ENCODE measurements at regions not wholly inside any gene's neighbourhood (a gene's known extent, or its start where the extent isn't known, plus 50 kb on each side); places are given as distances from the start of the nearest gene placed in this dataset.
A peak's percentile ranks its signal among the peaks of the same experiment; 100 is the strongest.

GRCh38 chr12:123070267-123071081 is 80.4 kb downstream of the PITPNM2 start:
- Histone ChIP-seq H3K4me3 (ENCODE audit: low read length in 2 of 2) (peak overlapping the region in 1 of 2 donors; percentile 14), H2BK12ac (ENCODE audit: low read length) (peak overlapping the region; percentile 42), H3K18ac (ENCODE audit: low read length) (peak overlapping the region; percentile 86), H3K9ac (ENCODE audit: low read depth, low read length, poor library complexity) (peak overlapping the region; percentile 78), H2AFZ (ENCODE audit: low read length) (no peak overlapping the region), H3K23ac (ENCODE audit: low read depth, low read length, poor library complexity) (no peak overlapping the region), H3K4me2 (ENCODE audit: insufficient read depth, low read length, poor library complexity, severe bottlenecking) (no peak overlapping the region), H3K79me1 (ENCODE audit: low read depth, low read length) (no peaks in the 10 kb centered on the region), H2BK15ac (ENCODE audit: low read length) (peak overlapping the region; percentile 50), H4K8ac (ENCODE audit: low read depth, low read length) (no peak overlapping the region), H3K27ac (replicated peaks; ENCODE audit: low read length) (no peak overlapping the region), H3K4ac (ENCODE audit: low read length) (no peak overlapping the region), H4K91ac (ENCODE audit: low read depth, low read length, poor library complexity) (peak overlapping the region; percentile 49), H2AK5ac (ENCODE audit: low read depth, low read length) (peak overlapping the region; percentile 3), H3K9me3 (replicated peaks in 1 of 2; ENCODE audit: control insufficient read depth in 2 of 2, insufficient read depth in 1 of 2, low read depth in 1 of 2, low read length in 2 of 2) (peaks cover 0 to 1% of the 10 kb centered on the region in 2 donors), H3K14ac (ENCODE audit: low read length) (peak overlapping the region; percentile 3), H3K4me1 (ENCODE audit: control insufficient read depth in 2 of 2, insufficient read depth in 1 of 2, low read depth in 1 of 2, low read length in 2 of 2) (peaks cover 6 to 16% of the 10 kb centered on the region in 2 donors), H3K27me3 (ENCODE audit: control insufficient read depth in 3 of 3, insufficient read depth in 3 of 3, low read depth in 1 of 3, low read length in 3 of 3) (no peaks in the 10 kb centered on the region), H2BK120ac (ENCODE audit: low read depth, low read length) (no peak overlapping the region), H3K36me3 (replicated peaks in 1 of 2; ENCODE audit: control insufficient read depth in 2 of 2, insufficient read depth in 2 of 2, low read length in 2 of 2) (no peaks in the 10 kb centered on the region), H2BK5ac (ENCODE audit: low read length) (peak overlapping the region; percentile 47)
- no peak for DNase-seq (ENCODE audit: low spot score)
- no CpG with 5 or more reads among the region's 14 CpGs for WGBS, 2 donors (ENCODE audit: extremely low coverage in 2 of 2, insufficient read length in 2 of 2, insufficient replicate concordance in 1 of 2)

GRCh38 chr12:123069436-123070266 is 81.2 kb downstream of the PITPNM2 start:
- H2BK12ac ChIP-seq (ENCODE audit: low read length), result no peak overlapping the region
- WGBS, 2 donors (ENCODE audit: extremely low coverage in 2 of 2, insufficient read length in 2 of 2, insufficient replicate concordance in 1 of 2), result no CpG with 5 or more reads among the region's 12 CpGs
- H4K8ac ChIP-seq (ENCODE audit: low read depth, low read length), result no peak overlapping the region

GRCh38 chr12:123067654-123068053 is 83.2 kb downstream of the PITPNM2 start:
- Histone ChIP-seq H2BK12ac (ENCODE audit: low read length) (no peak overlapping the region), H3K27ac (replicated peaks; ENCODE audit: low read length) (no peak overlapping the region), H3K4me2 (ENCODE audit: insufficient read depth, low read length, poor library complexity, severe bottlenecking) (no peak overlapping the region), H3K4me3 (ENCODE audit: low read length in 2 of 2) (no peak overlapping the region), H2AFZ (ENCODE audit: low read length) (no peak overlapping the region), H3K23ac (ENCODE audit: low read depth, low read length, poor library complexity) (no peak overlapping the region), H3K36me3 (replicated peaks in 1 of 2; ENCODE audit: control insufficient read depth in 2 of 2, insufficient read depth in 2 of 2, low read length in 2 of 2) (no peaks in the 10 kb centered on the region), H4K91ac (ENCODE audit: low read depth, low read length, poor library complexity) (no peak overlapping the region), H3K79me1 (ENCODE audit: low read depth, low read length) (no peaks in the 10 kb centered on the region), H3K9ac (ENCODE audit: low read depth, low read length, poor library complexity) (no peak overlapping the region), H2AK5ac (ENCODE audit: low read depth, low read length) (no peak overlapping the region), H3K4ac (ENCODE audit: low read length) (no peak overlapping the region), H2BK120ac (ENCODE audit: low read depth, low read length) (no peak overlapping the region), H3K14ac (ENCODE audit: low read length) (no peak overlapping the region), H3K18ac (ENCODE audit: low read length) (no peak overlapping the region), H3K9me3 (replicated peaks in 1 of 2; ENCODE audit: control insufficient read depth in 2 of 2, insufficient read depth in 1 of 2, low read depth in 1 of 2, low read length in 2 of 2) (no peaks in the 10 kb centered on the region), H4K8ac (ENCODE audit: low read depth, low read length) (no peak overlapping the region), H3K27me3 (ENCODE audit: control insufficient read depth in 3 of 3, insufficient read depth in 3 of 3, low read depth in 1 of 3, low read length in 3 of 3) (no peaks in the 10 kb centered on the region), H2BK15ac (ENCODE audit: low read length) (no peak overlapping the region), H3K4me1 (ENCODE audit: control insufficient read depth in 2 of 2, insufficient read depth in 1 of 2, low read depth in 1 of 2, low read length in 2 of 2) (peaks cover 0 to 12% of the 10 kb centered on the region in 2 donors), H2BK5ac (ENCODE audit: low read length) (no peak overlapping the region)
- no CpG with 5 or more reads among the region's 5 CpGs for WGBS, 2 donors (ENCODE audit: extremely low coverage in 2 of 2, insufficient read length in 2 of 2, insufficient replicate concordance in 1 of 2)
- no peak for DNase-seq (ENCODE audit: low spot score)

More at GRCh38 chr12:123069436-123070266, 81.2 kb downstream of the PITPNM2 start:
- Histone ChIP-seq H2AK5ac (ENCODE audit: low read depth, low read length) (peak overlapping the region; percentile 3), H3K18ac (ENCODE audit: low read length) (peak overlapping the region; percentile 64), H3K14ac (ENCODE audit: low read length) (no peak overlapping the region), H2BK5ac (ENCODE audit: low read length) (peak overlapping the region; percentile 47), H3K4me3 (ENCODE audit: low read length in 2 of 2) (no peak overlapping the region), H3K9me3 (replicated peaks in 1 of 2; ENCODE audit: control insufficient read depth in 2 of 2, insufficient read depth in 1 of 2, low read depth in 1 of 2, low read length in 2 of 2) (no peaks in the 10 kb centered on the region), H3K27me3 (ENCODE audit: control insufficient read depth in 3 of 3, insufficient read depth in 3 of 3, low read depth in 1 of 3, low read length in 3 of 3) (no peaks in the 10 kb centered on the region), H3K4me1 (ENCODE audit: control insufficient read depth in 2 of 2, insufficient read depth in 1 of 2, low read depth in 1 of 2, low read length in 2 of 2) (peaks cover 0 to 12% of the 10 kb centered on the region in 2 donors), H3K4ac (ENCODE audit: low read length) (no peak overlapping the region), H3K36me3 (replicated peaks in 1 of 2; ENCODE audit: control insufficient read depth in 2 of 2, insufficient read depth in 2 of 2, low read length in 2 of 2) (no peaks in the 10 kb centered on the region), H4K91ac (ENCODE audit: low read depth, low read length, poor library complexity) (peak overlapping the region; percentile 49), H3K23ac (ENCODE audit: low read depth, low read length, poor library complexity) (no peak overlapping the region), H3K4me2 (ENCODE audit: insufficient read depth, low read length, poor library complexity, severe bottlenecking) (no peak overlapping the region), H2AFZ (ENCODE audit: low read length) (no peak overlapping the region), H2BK15ac (ENCODE audit: low read length) (peak overlapping the region; percentile 50), H2BK120ac (ENCODE audit: low read depth, low read length) (peak overlapping the region; percentile 30), H3K27ac (replicated peaks; ENCODE audit: low read length) (no peak overlapping the region), H3K79me1 (ENCODE audit: low read depth, low read length) (no peaks in the 10 kb centered on the region), H3K9ac (ENCODE audit: low read depth, low read length, poor library complexity) (peak overlapping the region; percentile 22)
- DNase-seq (ENCODE audit: low spot score), result no peak

DNA sequence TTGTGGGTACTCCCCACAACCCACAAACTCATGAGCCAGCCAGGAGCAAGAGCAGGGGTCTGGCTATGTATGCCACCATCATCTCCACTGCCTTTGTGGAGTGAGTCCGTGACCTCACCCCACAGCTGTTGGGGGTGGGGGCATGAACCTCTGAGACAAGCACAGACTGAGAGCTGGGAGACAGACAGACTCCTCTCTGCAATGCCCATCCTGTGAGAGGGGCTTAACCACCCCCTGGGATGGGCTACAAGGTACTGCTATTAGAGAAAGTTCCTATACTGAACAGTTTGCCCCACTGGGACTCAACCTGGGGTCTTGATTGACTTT is 84.5 kb downstream of the PITPNM2 start:
- no peaks in the 10 kb centered on the region for H3K36me3 ChIP-seq (replicated peaks in 1 of 2; ENCODE audit: control insufficient read depth in 2 of 2, insufficient read depth in 2 of 2, low read length in 2 of 2)
- no peak overlapping the region for H2BK5ac ChIP-seq (ENCODE audit: low read length)
- no peaks in the 10 kb centered on the region for H3K79me1 ChIP-seq (ENCODE audit: low read depth, low read length)
- H2BK12ac ChIP-seq (ENCODE audit: low read length), result no peak overlapping the region
- no peak overlapping the region for H2BK120ac ChIP-seq (ENCODE audit: low read depth, low read length)
- no CpG with 5 or more reads among the region's 1 CpG for WGBS, 2 donors (ENCODE audit: extremely low coverage in 2 of 2, insufficient read length in 2 of 2, insufficient replicate concordance in 1 of 2)
- no peak overlapping the region for H3K18ac ChIP-seq (ENCODE audit: low read length)
- H3K23ac ChIP-seq (ENCODE audit: low read depth, low read length, poor library complexity), result peak overlapping the region; percentile 36
- H3K14ac ChIP-seq (ENCODE audit: low read length), result no peak overlapping the region
- peak overlapping the region in 1 of 2 donors; percentile 23 for H3K4me3 ChIP-seq (ENCODE audit: low read length in 2 of 2)
- no peak overlapping the region for H2AFZ ChIP-seq (ENCODE audit: low read length)
- no peak overlapping the region for H4K91ac ChIP-seq (ENCODE audit: low read depth, low read length, poor library complexity)
- H2BK15ac ChIP-seq (ENCODE audit: low read length), result no peak overlapping the region
- H4K8ac ChIP-seq (ENCODE audit: low read depth, low read length), result no peak overlapping the region
- H3K27me3 ChIP-seq (ENCODE audit: control insufficient read depth in 3 of 3, insufficient read depth in 3 of 3, low read depth in 1 of 3, low read length in 3 of 3), result no peaks in the 10 kb centered on the region
- no peak overlapping the region for H3K4ac ChIP-seq (ENCODE audit: low read length)
- H3K4me1 ChIP-seq (ENCODE audit: control insufficient read depth in 2 of 2, insufficient read depth in 1 of 2, low read depth in 1 of 2, low read length in 2 of 2), result peaks cover 0 to 2% of the 10 kb centered on the region in 2 donors
- no peak overlapping the region for H3K9ac ChIP-seq (ENCODE audit: low read depth, low read length, poor library complexity)
- H2AK5ac ChIP-seq (ENCODE audit: low read depth, low read length), result no peak overlapping the region
- no peaks in the 10 kb centered on the region for H3K9me3 ChIP-seq (replicated peaks in 1 of 2; ENCODE audit: control insufficient read depth in 2 of 2, insufficient read depth in 1 of 2, low read depth in 1 of 2, low read length in 2 of 2)
- no peak overlapping the region for H3K4me2 ChIP-seq (ENCODE audit: insufficient read depth, low read length, poor library complexity, severe bottlenecking)
- H3K27ac ChIP-seq (replicated peaks; ENCODE audit: low read length), result no peak overlapping the region
- DNase-seq (ENCODE audit: low spot score), result no peak

Measured in neuronal stem cell (in vitro differentiated cells).